ENCODE measurements at regions not wholly inside any gene's neighbourhood (a gene's known extent, or its start where the extent isn't known, plus 50 kb on each side); places are given as distances from the start of the nearest gene placed in this dataset.
A peak's percentile ranks its signal among the peaks of the same experiment; 100 is the strongest.

DNA sequence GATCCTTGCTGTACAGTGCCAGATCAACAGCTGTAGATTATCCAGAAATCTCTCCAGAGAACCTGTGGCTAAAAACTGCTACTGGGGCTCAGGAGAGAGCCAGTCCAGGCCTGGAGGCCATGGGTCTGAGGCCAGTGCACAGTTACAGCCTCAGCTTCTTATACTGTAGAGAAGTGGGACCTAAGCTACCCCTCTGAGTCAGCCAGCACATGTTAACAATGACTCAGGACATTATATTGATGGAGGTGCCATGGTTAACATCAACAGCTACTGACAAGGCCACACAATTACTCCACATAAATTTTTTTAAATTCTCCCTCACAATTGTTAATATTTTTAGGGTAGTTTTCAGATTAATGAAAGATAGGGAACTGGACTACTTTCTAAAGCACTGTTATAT is 138.5 kb downstream of the RBM26 start:
- DNase-seq: no peak

DNA sequence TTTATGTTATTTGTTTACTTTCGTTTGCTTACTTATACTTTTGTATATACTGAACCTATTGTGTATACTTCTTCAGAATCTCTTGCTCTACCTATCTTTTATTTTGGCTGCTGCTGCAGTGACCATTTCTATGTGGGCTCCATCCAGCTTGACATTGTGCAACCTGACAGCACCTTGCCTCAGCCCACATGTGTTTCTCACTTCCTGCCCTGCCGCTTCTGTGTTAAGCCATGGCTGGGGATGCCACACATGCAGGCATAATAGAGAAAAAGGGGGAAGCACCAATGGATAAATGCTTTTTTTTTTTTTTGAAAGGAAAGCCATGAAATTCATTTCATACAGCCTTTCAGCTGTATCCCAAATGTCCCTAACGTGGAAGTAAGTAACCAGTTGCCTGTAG is 147.6 kb downstream of the RBM26 start:
- DNase-seq: no peak

DNA sequence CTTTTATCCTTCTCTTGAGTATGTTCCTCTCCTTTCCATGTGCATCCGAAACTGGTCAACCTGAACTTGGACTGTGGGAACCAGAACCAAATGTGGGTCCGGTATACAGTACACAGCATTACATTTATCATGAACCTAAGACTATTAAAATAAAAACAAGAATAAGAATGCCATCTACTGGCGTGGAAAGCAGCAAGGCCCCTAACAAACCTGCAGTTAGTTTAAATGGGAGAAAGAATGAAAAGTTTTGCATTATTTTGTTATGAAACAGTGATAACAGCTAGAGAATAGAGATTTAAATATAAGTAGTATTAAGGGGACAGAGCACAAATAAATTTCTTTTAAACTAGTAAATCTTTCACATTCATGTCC is 159.5 kb downstream of the RBM26 start:
- DNase-seq: no peak

DNA sequence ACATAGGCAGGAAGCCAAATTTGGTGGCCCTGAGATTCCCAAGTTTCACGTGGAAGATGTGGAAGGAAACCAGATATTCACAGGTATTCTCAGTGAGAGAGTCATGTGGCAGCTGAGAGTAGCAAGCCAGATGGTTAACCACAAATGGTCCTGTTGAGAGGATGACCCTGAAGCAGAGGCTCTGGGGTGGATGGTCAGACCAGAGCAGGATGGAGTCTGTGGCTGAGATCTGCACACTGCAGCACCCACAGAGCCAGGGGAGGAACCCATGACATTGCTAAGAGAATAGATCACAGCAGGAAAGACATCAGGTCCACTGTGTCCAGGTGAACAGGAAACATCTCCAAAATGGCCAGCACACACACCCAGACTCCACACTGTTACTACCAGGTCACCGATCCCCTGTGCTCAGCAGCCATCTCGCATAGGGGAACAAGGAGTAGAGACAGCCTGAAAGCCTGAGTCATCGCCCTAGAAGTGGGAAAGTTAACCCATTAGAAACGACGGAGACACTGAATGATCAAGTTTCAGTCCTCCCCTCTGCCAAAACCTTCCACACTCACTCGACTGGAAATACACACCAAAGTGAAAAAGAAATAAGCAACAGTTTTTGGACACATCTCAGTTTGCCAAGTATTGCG is 160.0 kb downstream of the RBM26 start:
- DNase-seq: no peak

DNA sequence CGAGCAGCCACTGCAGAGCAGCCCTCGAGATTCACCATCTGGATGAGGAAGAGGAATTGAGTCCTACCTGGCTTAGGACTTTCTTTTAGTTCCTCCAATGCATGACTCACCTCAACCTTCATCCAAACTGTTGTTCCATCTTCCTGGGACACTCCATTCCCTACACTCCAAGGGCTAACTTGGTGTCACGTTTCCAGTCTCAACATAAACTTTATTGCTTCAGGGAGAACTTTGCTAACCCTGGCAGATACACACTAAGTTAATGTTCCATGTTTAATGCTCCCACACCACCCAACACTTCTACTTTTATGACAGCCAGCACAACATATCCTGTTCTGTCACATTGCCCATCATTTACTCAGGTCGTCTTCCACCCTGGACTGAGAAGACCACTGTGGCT is 164.4 kb downstream of the RBM26 start:
- DNase-seq: no peak

DNA sequence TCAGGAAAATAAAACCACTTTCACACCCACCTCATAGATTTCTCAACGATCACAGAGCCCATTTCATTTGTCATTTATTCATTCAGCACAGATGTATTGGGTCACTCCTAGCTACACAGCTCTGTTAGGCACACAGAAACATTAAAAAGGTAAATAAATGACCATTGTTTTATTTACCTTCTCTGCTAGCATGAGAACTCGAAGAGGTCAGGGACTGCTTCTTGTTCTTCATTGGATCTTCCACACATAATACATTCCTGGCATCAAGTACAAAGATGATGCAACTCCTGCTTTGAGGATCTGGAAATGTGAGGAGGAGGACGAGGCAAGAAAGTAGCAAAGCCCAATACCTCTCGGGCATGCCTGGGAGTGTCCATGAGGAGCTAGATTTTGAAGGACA is 168.1 kb downstream of the RBM26 start:
- DNase-seq: no peak

DNA sequence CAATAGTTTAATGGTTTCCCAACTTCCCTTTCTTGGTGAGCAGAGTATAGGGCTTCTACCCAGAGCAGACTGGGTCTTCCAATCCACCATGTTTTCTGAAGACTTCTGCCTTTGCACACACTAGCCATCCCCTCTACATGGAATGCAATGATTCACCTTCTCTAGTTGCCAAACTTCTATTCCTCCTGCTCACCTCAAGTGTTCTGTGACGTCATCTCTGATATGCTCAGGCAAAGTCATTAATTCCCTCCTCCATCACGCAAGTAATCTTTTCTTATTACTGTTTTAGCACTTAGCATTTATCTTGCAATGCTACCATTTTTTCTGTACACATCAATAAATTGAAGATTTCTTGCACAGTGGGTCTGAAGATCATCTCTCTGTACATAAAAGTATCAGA is 174.2 kb downstream of the RBM26 start:
- DNase-seq: no peak

DNA sequence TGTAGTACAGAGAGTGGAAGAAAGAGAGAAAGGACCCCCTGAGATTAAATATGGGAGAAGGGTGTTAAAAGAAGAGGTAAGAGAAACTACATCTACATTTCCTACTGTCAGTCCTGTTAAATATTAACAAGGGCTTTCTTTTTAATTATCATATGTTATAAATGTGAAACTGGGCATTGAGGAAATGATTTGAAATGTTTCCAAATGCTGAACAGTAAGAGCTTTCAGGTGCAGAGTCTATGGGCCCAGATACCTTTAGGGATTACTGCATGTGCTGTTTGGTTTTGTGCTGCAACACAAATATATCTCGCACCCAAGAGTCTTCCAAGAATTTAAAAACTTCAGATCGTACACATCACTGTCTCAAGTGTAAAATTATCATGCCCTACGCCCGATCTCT is 176.3 kb downstream of the RBM26 start:
- DNase-seq: no peak

DNA sequence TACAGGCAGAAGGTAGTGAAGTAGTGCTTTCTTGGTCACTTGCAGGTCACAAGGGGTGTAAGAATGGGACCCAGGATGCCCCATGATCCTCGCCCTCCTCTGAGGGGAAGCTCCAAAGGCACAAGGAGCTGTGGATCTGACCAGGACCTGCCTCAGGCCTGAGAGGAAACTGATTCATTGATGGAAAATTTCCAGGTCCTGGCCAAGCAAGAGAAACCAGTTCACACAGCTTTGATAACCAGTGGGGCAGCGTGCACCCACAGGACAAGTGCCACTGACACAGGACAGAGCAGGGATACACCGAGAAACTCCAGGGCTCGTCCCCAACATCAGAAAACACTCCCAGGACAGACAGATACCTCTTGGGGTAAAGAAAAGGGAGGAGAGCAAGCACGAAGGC is 177.1 kb downstream of the RBM26 start:
- no peak for DNase-seq

DNA sequence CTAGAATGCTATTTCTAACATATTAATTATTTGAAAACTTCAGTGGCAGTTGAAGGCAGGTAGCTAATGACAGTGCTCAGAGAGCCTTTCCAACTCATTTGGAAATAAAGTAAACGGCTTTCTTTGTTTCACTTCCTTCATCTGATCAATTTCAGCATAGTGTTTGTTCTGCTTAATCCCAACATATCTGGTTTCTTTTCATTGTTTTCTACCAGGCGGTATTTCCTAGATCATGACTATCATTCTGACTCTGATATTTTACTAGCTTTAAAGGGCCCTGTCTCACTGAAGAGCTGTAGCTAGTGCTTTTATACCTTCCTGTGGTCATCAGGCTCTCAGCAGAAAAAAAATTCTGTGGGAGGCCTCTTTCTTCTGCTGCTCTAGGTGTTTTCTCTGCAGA is 178.6 kb downstream of the RBM26 start:
- DNase-seq: no peak

DNA sequence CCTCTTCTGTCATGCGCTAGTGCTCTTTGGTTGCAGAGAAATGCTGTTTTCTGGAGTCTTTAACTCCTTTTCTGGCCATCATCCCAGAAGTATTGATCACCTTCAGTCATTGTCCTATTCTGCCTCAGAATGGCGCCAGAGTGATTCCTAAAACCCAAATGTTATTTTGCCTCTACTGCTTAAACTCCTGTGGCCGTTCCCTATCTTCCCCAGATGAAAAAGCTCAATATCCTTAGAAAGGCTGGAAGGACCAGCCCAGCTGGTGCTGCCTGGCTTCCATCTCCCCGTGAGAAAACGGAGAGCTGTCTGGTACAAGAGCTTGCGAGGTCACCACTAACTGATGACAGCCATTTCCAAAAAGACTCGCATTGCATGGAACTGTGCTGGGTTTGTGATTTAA is 179.1 kb downstream of the RBM26 start:
- no peak for DNase-seq

DNA sequence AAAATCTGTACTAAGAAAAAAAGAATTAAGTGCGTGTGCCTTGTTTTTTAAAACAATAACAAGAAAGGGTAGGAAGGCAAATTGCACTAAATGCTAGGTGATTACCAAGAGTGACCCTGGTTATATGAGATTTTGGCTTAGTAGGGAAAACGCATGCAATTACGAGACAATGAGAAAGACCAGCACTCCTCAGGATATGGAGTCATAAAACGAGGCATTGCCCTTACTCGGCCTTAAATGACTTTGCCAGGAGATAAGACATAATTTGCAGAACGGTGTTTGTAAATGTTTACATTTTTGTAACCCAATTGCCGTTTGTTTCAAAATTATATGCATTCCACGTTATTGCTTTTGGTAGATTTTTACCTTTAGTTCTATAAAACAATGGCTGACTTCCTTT is 179.8 kb downstream of the RBM26 start:
- DNase-seq: no peak

DNA sequence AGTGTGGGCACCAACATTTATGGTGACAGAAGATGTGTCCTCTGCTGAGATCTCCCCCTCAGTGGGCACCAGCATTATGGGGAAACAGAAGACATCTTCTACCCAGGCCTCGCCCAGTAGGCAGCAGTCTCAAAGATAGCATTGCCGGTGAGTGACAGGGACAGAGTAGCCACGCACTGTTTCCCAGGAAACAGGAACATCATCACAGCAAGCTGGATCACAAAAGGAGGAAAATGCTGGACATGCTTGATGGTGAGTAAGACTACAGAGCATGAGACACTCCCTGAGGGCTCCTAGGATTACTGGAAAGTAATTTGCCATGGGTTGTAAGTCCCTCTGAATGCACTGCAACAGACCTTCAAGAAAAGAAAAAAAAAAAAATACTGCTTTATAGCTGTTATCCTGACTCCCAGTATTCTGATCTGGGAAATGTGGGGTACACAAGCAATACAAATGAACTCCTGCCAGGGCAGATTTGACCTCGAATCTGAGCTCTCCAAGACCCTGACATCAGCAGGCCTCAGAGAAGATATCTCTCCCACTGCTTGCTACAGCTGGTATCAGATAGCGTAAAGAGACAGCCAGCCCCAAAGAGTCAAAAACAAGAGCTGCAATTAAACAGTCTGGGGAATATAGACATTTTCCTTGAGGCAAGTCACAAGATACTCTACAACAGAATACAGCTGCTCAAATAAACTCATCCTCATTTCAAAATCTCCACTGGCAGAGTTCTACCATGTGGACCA is 180.4 kb downstream of the RBM26 start:
- no peak for DNase-seq

DNA sequence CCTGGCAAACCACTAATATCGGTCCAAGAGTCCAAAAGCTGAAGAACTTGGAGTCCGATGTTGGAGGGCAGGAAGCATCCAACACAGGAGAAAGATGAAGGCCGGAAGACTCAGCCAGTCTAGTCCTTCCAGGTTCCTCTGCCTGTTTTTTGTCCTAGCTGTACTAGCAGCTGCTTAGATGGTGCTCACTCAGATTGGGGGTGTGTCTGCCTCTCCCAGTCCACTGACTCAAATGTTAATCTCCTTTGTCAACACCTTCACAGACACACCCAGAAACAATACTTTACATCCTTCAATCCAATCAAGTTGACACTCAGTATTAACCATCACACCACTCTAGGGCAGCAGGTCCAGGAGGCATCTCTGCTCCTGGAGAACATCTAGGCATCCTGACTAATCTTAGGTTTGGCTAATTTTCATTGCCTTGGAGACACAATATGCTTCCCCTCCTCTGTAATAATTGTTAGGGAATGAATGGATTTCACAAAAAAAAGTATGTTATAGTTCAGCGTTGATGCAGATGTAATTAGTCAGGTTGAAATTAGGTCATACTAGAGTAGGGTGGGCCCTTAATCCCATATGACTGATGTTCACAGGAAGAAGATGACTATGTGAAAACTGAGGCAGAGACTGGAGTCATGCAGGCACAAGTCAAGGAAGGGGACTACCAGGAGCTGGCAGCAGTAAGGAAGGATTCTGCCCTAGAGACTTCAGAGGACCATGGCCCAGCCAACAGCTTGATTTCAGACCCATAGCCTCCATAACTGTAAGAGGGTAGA is 183.4 kb downstream of the RBM26 start:
- DNase-seq: no peak

DNA sequence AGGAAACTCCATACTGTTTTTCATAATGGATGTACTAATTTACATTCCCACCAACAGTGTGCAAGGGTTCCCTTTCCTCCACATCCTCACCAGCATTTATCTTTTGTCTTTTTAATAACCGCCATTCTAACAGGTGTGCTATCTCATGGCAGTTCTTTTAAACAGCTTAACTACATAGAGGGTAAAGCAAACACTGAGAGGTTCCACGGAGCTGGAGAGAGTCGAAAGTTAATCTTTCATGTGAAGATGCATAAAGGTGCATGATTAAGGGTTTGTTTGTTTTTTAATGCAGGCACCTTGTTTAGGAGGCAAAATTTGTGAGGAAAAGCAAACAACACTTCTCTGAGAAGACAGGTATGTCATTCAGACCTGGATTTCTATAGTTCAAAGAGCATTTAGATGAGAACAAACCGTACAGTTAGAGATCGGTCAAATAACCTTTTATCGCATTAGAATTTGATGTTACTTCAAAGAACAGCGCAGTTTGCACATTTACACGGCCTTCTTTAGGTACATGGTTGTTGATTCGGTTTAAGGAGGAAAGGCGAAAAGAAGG is 193.9 kb downstream of the RBM26 start:
- DNase-seq: no peak

DNA sequence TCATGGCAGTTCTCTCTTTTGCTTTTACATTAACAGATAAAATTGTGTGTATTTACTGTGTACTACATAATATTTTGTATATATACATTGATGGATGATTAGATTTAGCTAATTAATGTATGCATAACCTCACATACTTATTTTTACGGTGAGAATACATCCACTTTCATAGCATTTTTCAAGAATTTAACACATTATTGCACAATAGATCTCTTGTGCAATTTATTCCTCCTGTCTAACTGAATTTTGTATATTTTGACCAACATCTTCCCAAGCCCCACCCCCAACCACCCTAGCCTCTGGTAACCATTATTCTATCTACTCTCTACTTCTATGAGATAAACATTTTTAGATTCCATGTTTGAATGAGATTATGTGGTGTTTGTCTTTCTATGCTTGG is 194.7 kb downstream of the RBM26 start:
- DNase-seq: no peak

DNA sequence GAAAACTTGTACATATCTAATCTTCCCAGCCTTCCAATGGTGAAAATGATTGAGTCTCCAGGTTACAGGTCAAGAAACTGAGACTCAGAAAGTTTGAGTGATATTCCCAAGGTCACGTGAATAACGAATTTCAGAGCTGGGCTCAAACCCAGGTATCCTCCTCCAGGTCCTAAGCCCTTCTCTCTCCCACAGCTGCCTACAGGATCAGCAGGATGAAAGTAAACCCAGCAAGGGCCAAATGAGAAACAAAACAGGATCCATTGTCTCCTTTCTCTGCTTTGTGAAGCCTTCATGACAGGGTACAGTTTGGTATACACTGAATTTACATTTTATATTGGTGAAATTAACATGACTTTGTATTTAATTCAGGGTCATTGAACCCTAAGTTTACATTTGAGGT is 208.1 kb downstream of the RBM26 start:
- no peak for DNase-seq

DNA sequence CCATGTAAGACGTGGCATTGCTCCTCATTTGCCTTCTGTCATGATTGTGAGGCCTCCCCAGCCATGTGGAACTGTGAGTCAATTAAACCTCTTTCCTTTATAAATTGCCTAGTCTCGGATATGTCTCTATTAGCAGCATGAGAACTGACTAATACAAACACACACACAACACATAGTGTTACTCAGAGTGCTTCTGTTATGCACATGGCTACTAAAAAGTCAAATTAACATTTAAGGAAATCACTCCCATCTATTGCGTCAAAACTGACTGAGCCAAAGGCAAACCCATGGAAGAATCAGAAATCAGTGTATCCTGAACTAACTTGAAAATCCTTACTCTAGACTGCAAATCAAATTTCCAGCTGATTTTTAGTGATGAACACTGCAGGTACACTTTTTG is 209.2 kb downstream of the RBM26 start:
- no peak for DNase-seq

DNA sequence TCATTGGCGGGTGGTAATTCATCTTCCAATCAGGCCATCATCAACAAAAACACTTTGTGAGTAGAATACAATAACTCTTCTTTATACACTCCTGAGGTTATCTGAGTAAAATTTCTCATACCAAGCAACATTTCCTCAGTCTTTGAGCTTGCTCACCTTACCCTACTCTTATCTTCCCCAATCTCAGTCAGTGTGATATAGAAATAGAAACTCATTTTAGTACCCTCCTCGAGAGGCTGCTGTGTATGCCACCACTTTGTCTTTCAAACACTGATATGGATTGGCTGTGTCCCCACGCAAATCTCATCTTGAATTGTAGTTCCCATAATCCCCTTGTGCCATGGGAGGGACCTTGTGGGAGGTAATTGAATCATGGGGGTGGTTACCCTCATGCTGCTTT is 209.7 kb downstream of the RBM26 start:
- no peak for DNase-seq

DNA sequence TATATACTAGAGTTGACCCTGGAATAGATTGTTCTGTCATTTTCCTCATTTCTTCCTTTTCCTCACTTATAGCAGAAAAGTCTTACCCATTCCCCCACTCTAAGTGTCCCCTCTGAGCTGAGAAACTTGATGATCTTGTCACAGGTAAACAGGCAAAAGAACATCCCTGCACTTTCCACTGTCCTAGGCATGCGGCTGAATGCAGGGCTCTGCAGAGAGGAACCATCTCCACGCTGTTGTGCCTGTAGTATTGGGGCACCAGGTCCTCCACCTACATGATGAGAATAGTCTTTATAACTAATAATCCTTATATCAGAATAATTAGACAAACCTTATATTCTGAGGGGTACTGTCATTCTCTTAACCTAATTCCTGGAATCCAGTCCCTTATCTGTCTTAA is 211.3 kb downstream of the RBM26 start:
- no peak for DNase-seq

DNA sequence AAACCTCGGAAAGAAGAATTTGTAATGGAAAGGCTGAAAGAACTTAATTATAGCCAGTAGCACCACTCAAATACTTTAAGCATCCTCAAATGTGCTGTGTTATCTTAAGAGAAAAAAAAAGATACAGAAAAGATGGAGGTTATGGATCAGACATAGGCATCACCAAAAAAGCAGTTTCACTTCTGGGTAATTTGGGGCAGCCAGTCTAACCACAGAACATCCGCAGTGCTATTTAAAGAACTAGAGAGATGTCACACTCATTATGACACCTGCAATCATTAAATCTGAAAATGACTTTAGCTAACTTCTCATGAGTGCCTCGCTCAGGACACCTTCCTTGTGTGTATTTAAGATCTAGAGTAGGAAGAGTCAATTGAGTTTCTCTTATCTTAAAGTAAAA is 211.8 kb downstream of the RBM26 start:
- peak; percentile 64 for DNase-seq

DNA sequence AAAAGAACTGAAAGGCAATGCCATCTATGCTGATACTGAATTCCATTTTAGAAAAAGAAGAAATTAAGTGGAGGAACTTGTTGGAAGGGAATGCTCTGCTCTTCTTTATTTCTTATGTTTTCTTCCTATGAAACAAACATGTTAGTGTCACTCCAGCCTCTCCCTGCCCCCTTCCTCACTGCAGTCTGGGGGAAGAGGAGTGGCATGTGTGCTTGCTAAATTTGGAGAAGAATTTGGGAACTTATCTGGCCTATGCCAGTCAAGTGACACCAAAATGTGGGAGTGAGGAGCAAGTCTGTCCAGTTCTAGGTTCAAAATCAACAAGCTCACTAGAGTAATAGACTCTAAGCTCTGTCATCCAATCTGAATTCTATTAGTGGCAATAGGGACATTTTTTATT is 214.6 kb downstream of the RBM26 start:
- no peak for DNase-seq

DNA sequence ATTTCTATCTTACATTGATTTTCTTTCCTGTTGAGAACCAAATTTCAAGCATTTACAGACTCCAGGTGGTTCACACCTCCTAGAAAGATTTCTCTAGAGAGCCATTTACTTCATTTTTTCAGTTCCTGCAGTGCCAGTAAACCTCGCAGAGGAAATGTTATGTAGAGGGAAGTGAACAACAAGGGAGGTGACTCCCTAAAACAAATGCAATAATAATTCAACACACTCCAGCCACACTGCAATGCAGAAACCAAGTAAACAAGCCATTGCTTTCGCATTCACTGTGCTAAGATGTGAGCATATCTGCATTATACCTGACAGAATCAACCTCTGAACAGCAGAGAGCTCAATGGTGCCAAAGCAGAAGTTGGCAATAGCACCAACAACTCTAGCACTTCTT is 215.1 kb downstream of the RBM26 start:
- no peak for DNase-seq
